HepG2 (cell line): ENCODE measurements at regions not wholly inside any gene's neighbourhood (a gene's known extent, or its start where the extent isn't known, plus 50 kb on each side); places are given as distances from the start of the nearest gene placed in this dataset.

Source experiments
- ADNP ChIP-seq: sonication (generic); formaldehyde crosslinking; IDR thresholded peaks from 2 replicates; pipeline ENCODE4 v1.4.0; 2020; ENCODE audit warnings: missing genetic modification reagents
- EHMT2 ChIP-seq: fragments of 200-600 bp; sonication (generic); IDR thresholded peaks from 2 replicates; pipeline ENCODE4 v1.7.0; 2017; ENCODE audit warnings: antibody characterized with exemption, low read depth, low read length, borderline replicate concordance
- FOXP1 ChIP-seq, 2 experiments: fragments of 450-650 bp in 1 of 2; IDR thresholded peaks; 2 replicates each; pipeline ENCODE4 v1.6.1; 2017 to 2018; ENCODE audit warnings: antibody characterized with exemption in 1 of 2
- SNAPC2 ChIP-seq: sonication (generic); formaldehyde crosslinking; IDR thresholded peaks from 2 replicates; pipeline ENCODE4 v1.8.1; 2022; ENCODE audit warnings: mild to moderate bottlenecking, missing genetic modification reagents
- ZBTB8A ChIP-seq: sonication (generic); formaldehyde crosslinking; IDR thresholded peaks from 2 replicates; pipeline ENCODE4 v1.4.0; 2020; ENCODE audit warnings: mild to moderate bottlenecking, low read depth, missing genetic modification reagents, borderline replicate concordance
- ZNF629 ChIP-seq: sonication (generic); formaldehyde crosslinking; conservative IDR thresholded peaks from 2 replicates; pipeline ENCODE4 v1.5.0; 2020; ENCODE audit warnings: missing genetic modification reagents
- TF ChIP-seq, protein P1 (sequence below): sonication (generic); formaldehyde crosslinking; IDR thresholded peaks from 2 replicates; pipeline ENCODE4 v1.4.0; 2020; ENCODE audit warnings: low read depth, missing genetic modification reagents

GRCh38 chr2:180405520-180405919 is 398.4 kb upstream of the CWC22 start:
- TF ChIP-seq EHMT2 (no peak), FOXP1 (IDR thresholded peaks at IDR 0.05) (no peak), FOXP1 (CRISPR knock-in tag; IDR thresholded peaks at IDR 0.05) (no peak), ADNP (CRISPR knock-in tag) (no peak), ZNF629 (CRISPR knock-in tag) (no peak), SNAPC2 (CRISPR knock-in tag) (no peak), ZBTB8A (CRISPR knock-in tag) (no peak)
- TF ChIP-seq, protein P1, sequence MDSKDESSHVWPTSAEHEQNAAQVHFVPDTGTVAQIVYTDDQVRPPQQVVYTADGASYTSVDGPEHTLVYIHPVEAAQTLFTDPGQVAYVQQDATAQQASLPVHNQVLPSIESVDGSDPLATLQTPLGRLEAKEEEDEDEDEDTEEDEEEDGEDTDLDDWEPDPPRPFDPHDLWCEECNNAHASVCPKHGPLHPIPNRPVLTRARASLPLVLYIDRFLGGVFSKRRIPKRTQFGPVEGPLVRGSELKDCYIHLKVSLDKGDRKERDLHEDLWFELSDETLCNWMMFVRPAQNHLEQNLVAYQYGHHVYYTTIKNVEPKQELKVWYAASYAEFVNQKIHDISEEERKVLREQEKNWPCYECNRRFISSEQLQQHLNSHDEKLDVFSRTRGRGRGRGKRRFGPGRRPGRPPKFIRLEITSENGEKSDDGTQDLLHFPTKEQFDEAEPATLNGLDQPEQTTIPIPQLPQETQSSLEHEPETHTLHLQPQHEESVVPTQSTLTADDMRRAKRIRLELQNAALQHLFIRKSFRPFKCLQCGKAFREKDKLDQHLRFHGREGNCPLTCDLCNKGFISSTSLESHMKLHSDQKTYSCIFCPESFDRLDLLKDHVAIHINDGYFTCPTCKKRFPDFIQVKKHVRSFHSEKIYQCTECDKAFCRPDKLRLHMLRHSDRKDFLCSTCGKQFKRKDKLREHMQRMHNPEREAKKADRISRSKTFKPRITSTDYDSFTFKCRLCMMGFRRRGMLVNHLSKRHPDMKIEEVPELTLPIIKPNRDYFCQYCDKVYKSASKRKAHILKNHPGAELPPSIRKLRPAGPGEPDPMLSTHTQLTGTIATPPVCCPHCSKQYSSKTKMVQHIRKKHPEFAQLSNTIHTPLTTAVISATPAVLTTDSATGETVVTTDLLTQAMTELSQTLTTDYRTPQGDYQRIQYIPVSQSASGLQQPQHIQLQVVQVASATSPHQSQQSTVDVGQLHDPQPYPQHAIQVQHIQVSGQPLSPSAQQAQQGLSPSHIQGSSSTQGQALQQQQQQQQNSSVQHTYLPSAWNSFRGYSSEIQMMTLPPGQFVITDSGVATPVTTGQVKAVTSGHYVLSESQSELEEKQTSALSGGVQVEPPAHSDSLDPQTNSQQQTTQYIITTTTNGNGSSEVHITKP (CRISPR knock-in tag), result no peak
